Muscle of back (tissue), 3 donors: ENCODE measurements at regions not wholly inside any gene's neighbourhood (a gene's known extent, or its start where the extent isn't known, plus 50 kb on each side); places are given as distances from the start of the nearest gene placed in this dataset.

ENCODE experiments used
- DNase-seq, 3 donors: peaks; one replicate each; pipeline versions ENCODE4 v3.0.0 to v3.0.0-alpha.2; 2013

- DNase-seq, result no peak
These were observed 76.1 kb upstream of the ATP11B start for GRCh38 chr3:182717216-182717615.

DNA sequence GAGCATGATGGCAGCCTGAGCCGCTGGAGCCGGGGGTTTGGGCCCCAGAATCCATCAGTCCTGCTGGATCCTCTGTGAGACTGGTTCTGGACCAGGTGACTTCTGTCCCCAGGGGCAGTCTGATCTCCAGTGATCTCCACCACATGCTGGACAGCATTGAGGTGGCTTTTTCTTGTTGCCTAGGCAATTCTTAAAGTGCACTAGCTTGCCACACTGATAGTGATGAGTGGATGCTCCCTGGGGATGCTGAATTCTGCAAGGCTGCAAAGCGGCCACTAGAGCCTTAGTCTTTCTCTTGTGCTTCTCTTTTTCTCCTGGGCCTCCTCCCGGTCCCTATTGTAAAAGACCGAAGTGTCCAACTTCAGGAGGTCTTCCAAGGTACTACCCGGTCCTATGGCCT is 70.4 kb upstream of the ATP11B start:
- no peak for DNase-seq

GRCh38 chr3:182723596-182723995 is 69.7 kb upstream of the ATP11B start:
- DNase-seq, result no peak

GRCh38 chr3:182725372-182726251 is 67.7 kb upstream of the ATP11B start:
- DNase-seq, result peak in 1 of 3 donors; percentile 30

GRCh38 chr3:182726258-182727142 is 66.8 kb upstream of the ATP11B start:
- DNase-seq, result no peak

GRCh38 chr3:182728238-182728637 is 65.1 kb upstream of the ATP11B start:
- DNase-seq, result no peak

DNA sequence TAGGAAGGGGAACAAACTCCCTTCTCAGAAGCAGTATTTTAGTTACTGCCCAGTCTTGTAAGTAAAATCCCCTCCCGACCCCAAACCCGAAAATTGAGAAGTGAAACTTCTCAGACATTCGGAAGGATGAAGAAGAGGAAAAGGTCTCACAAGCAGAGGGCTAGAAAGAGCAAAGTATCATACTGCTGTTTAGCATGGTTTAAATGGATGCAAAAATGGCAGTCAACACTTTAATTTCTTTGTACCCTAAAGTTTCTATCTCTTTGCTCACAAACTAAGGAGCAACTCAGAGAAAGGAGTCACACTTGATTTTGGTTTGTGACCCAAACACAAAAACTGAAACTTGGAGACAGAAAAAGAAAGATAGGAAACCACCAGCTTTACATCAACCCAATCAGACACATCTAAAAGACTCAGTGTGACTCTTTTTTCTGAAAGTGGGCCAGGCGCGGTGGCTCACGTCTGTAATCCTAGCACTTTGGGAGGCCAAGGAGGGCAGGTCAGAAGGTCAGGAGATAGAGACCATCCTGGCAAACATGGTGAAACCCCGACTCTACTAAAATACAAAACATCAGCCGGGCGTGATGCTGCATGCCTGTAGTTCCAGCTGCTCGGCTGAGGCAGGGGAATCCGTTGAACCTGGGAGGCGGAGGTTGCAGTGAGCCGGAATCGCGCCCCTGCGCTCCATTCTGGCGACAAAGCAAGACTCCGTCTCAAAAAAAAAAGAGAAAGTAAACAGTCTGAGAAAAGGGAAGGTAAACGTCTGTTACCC is 63.2 kb upstream of the ATP11B start:
- DNase-seq, result no peak

GRCh38 chr3:182730675-182731042 is 62.6 kb upstream of the ATP11B start:
- DNase-seq, result no peak

DNA sequence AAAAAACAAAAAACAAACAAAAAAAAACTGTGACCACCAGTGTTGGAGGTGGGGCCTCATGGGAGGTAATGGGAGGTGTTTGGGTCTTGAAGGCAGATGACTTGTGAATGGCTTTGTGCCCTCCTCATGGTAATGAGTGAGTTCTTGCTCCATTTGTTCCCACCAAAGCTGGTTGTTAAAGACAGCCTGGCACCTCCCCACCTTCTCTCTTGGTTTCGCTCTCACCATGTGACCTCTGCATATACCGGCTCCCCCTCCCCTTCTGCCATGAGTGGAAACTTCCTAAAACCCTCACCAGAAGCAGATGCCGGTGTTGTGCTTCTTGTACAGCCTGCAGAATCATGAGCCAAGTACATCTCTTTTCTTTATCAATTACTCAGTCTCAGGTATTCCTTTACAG is 61.5 kb upstream of the ATP11B start:
- no peak for DNase-seq

- DNase-seq, result no peak
These were observed 60.9 kb upstream of the ATP11B start for GRCh38 chr3:182732232-182733015.

DNA sequence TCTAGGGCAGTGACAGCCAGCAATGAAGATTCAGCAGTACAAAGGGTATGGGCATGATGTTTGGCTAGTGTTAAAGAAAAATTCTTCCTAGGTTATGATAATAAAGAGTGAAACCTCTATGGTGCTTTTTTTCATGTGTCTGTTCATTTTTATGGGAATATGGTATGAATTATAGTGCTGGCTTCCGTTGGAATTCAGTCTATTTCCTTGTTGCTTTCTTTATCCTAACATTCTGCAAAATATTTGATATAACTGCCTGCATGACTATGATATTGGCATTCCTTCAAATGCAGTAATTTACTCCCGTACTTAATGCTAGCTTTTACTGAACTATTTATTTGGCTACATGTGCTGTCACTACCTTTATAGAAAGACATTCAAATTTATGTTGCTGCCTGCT is 57.6 kb upstream of the ATP11B start:
- DNase-seq, result peak; percentile 10 to 57 (median 44)

GRCh38 chr3:182737825-182738224 is 55.5 kb upstream of the ATP11B start:
- DNase-seq, result no peak

GRCh38 chr3:182738583-182739411 is 54.5 kb upstream of the ATP11B start:
- no peak for DNase-seq

DNA sequence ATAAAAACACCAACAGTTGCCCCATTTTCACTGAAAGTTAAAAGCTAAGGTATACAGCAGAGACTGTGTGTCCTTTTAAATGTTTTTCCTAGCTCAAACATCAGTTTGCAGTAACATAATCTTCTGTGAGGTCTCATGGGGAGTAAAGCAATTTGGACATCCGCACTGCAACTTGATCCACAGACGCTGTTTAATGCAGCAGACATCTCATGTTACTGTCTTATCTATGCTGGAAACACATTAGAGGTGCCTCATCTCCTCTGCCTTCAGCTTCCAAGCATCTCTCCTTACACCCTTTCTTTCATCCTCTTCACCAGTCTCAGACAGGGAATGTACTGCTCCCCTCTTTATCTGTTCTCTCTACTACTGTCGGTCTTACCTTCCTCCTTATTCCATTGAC is 53.7 kb upstream of the ATP11B start:
- DNase-seq, result peak; percentile 19 to 34 (median 22)

GRCh38 chr3:182740710-182741109 is 52.6 kb upstream of the ATP11B start:
- DNase-seq, result peak in 1 of 3 donors; percentile 27

GRCh38 chr3:182741214-182741613 is 52.1 kb upstream of the ATP11B start:
- DNase-seq, result no peak
